Common myeloid progenitor, CD34-positive (primary cell): ENCODE measurements at regions not wholly inside any gene's neighbourhood (a gene's known extent, or its start where the extent isn't known, plus 50 kb on each side); places are given as distances from the start of the nearest gene placed in this dataset.

ENCODE experiments used
- CTCF ChIA-PET: fragments of 350-600 bp; sonication (Branson Sonifier 250); formaldehyde crosslinking; loops from one replicate; lab custom pipeline; 2021; ENCODE audit warnings: antibody characterized with exemption; lab: Charles Lee
- POLR2A ChIA-PET: fragments of 350-600 bp; sonication (Branson Sonifier 250); formaldehyde crosslinking; loops from one replicate; lab custom pipeline; 2021; ENCODE audit warnings: antibody characterized with exemption; lab: Charles Lee
- DNase-seq, 3 donors: peaks; one replicate each; pipeline versions ENCODE4 v3.0.0 to v3.0.0-alpha.2; 2013
- H3K27ac ChIP-seq, 2 experiments: 1 replicate in 1 of 2; 2 replicates in 1 of 2; pipeline ENCODE4 v1.7.0; 2013; ENCODE audit warnings: inconsistent platforms in 2 of 2, low read length in 2 of 2, mild to moderate bottlenecking in 2 of 2, low read depth in 1 of 2, moderate library complexity in 1 of 2; ENCODE audit not compliant: severe bottlenecking in 2 of 2, insufficient read depth in 1 of 2, poor library complexity in 1 of 2
- H3K27me3 ChIP-seq, 5 experiments: replicated peaks in 2 of 5; 1 replicate in 3 of 5; 2 replicates in 2 of 5; pipeline versions ENCODE4 v1.6.1 to v1.7.0; 2013; ENCODE audit warnings: low read length in 4 of 5, mild to moderate bottlenecking in 2 of 5, moderate library complexity in 2 of 5, inconsistent platforms in 1 of 5; ENCODE audit not compliant: insufficient read depth in 5 of 5, control insufficient read depth in 4 of 5
- H3K36me3 ChIP-seq, 4 experiments: 1 replicate in 2 of 4; 2 replicates in 2 of 4; pipeline versions ENCODE4 v1.6.1 to v1.7.0; 2013; ENCODE audit warnings: low read length in 3 of 4, control low read depth in 1 of 4, mild to moderate bottlenecking in 1 of 4; ENCODE audit not compliant: control insufficient read depth in 4 of 4, insufficient read depth in 4 of 4
- H3K4me1 ChIP-seq, 4 experiments: 1 replicate in 3 of 4; 2 replicates in 1 of 4; pipeline versions ENCODE4 v1.6.1 to v1.7.1; 2013; ENCODE audit warnings: low read length in 3 of 4, mild to moderate bottlenecking in 3 of 4, control low read depth in 1 of 4, inconsistent platforms in 1 of 4, moderate library complexity in 1 of 4; ENCODE audit not compliant: control insufficient read depth in 4 of 4, insufficient read depth in 4 of 4; ENCODE audit errors: control extremely low read depth in 1 of 4
- H3K4me3 ChIP-seq, 7 experiments: 1 replicate in 4 of 7; 2 replicates in 3 of 7; pipeline versions ENCODE4 v1.5.1 to v1.7.0; 2013; ENCODE audit warnings: mild to moderate bottlenecking in 7 of 7, low read length in 6 of 7, moderate library complexity in 6 of 7, inconsistent platforms in 2 of 7, low read depth in 2 of 7, control low read depth in 1 of 7; ENCODE audit not compliant: insufficient read depth in 4 of 7, control insufficient read depth in 1 of 7; ENCODE audit errors: extremely low read depth in 1 of 7
- H3K9me3 ChIP-seq, 5 experiments: 1 replicate in 4 of 5; 2 replicates in 1 of 5; pipeline versions ENCODE4 v1.6.1 to v1.7.1; 2013; ENCODE audit warnings: low read length in 4 of 5, mild to moderate bottlenecking in 2 of 5, inconsistent platforms in 1 of 5, low read depth in 1 of 5, moderate library complexity in 1 of 5; ENCODE audit not compliant: control insufficient read depth in 4 of 5, insufficient read depth in 2 of 5; ENCODE audit errors: control extremely low read depth in 1 of 5
- WGBS: methylation state at CpG from one replicate; pipeline ENCODE4 v1.1.5; 2013; ENCODE audit not compliant: insufficient coverage; 5-methylcytosine and 5-hydroxymethylcytosine counted together

DNA sequence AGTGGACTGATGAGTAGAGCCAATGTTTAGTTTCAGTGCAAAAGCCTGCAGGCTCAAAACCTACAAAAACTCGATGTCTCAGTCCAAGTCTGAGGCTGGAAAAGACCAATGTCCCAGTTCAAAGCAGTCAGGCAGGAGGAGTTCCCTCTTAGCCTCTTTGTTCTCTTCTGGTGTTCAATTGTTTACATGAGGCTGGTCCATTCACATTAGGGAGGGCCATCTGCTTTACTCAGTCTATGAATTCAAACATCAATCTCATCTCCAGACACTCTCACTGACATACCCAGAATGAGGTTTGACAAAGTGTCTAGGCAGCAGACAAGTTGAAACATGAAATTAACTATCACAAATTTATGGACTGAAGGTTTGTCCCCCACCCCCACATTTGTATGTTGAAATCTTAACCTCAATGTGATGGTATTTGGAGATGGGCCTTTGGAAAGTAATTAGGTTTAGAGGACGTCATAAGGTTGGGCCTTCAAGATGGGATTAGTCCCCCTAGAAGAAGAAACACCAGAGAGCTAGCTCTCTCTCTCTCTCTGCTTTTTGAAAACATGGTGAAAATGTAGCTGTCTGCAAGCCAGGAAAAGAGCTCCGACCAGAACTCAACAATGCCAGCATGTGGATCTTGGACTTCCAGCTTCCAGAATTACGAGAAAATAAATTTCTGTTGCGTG, 438.5 kb upstream of the RGMA start:
- CTCF ChIA-PET = interaction anchor here (1.2 kb wide), 1 partner anchor 16 kb away, joined by 3 read pairs; no protein-coding TSS in a partner anchor
- H3K4me1 ChIP-seq = no peaks in the 10 kb centered on the region
- peaks cover 0 to 2% (median 0%) of the 10 kb centered on the region in 5 experiments for H3K27me3 ChIP-seq
- no peak for DNase-seq
- H3K36me3 ChIP-seq = no peaks in the 10 kb centered on the region
- no peak overlapping the region for H3K4me3 ChIP-seq
- WGBS = 100% methylated on average over 2 of the region's 5 CpGs
- POLR2A ChIA-PET = no interaction called here
- H3K27ac ChIP-seq = no peak overlapping the region
- H3K9me3 ChIP-seq = no peaks in the 10 kb centered on the region

DNA sequence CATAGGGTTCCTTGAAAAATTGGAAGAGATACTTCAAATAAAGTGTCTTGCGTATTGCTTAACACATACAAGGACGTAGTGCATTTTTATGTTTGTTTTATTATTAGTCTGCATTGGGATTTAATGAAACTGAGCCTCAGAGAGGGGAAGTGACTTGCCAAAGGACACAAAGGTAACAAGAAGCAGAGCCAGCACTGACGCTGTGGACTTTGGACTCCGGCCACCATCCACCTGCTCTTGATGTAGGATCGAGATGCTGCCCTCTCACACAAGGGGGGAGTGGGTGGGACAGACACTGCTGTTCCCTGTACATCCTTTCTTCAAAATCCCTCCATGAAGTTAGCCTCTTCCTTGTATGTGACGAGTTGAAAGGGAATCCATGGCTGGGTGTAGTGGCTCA, 435.4 kb upstream of the RGMA start:
- ChIA-PET CTCF (no interaction called here), POLR2A (no interaction called here)
- Histone ChIP-seq H3K36me3 (no peaks in the 10 kb centered on the region), H3K9me3 (no peaks in the 10 kb centered on the region), H3K27ac (no peak overlapping the region), H3K4me1 (no peaks in the 10 kb centered on the region), H3K27me3 (peaks cover 0 to 2% (median 0%) of the 10 kb centered on the region in 5 experiments), H3K4me3 (no peak overlapping the region)
- DNase-seq = no peak
- WGBS = 98% methylated on average over 6 of the region's 6 CpGs

GRCh38 chr15:93523481-93523880, 434.5 kb upstream of the RGMA start:
- no peak overlapping the region for H3K4me3 ChIP-seq
- H3K27me3 ChIP-seq = peaks cover 0 to 2% (median 0%) of the 10 kb centered on the region in 5 experiments
- no peaks in the 10 kb centered on the region for H3K36me3 ChIP-seq
- CTCF ChIA-PET = interaction anchor here (0.7 kb wide), 1 partner anchor 452 kb away, joined by 3 read pairs; no protein-coding TSS in a partner anchor
- no peak overlapping the region for H3K27ac ChIP-seq
- POLR2A ChIA-PET = no interaction called here
- no peaks in the 10 kb centered on the region for H3K9me3 ChIP-seq
- DNase-seq = no peak
- WGBS = 92% methylated on average over 7 of the region's 7 CpGs
- H3K4me1 ChIP-seq = no peaks in the 10 kb centered on the region

GRCh38 chr15:93520206-93520605, 431.2 kb upstream of the RGMA start:
- ChIA-PET POLR2A (no interaction called here), CTCF (no interaction called here)
- no peaks in the 10 kb centered on the region for H3K36me3 ChIP-seq
- WGBS = 78% methylated on average over 1 of the region's 4 CpGs
- DNase-seq = no peak
- no peak overlapping the region for H3K4me3 ChIP-seq
- H3K27ac ChIP-seq = no peak overlapping the region
- no peaks in the 10 kb centered on the region for H3K4me1 ChIP-seq
- H3K9me3 ChIP-seq = no peaks in the 10 kb centered on the region
- no peaks in the 10 kb centered on the region for H3K27me3 ChIP-seq

DNA sequence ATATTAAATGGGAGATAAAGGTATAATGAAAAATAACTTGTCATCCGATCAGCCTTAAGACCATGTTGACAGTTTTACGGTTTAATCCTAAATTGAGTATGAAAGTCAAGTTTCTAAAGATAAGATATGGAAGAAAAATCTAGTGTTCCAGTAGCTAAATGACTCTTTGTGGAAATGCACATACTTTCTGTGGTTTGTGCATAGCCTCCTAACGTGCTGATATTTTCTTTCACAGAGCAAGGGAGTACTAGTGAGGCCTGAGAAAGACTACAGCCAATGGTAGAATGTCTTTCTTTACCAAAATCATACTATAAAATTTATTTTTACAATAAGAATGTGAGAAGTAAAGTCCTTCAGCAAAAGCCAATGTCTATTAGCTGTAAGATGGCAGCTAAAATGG, 430.6 kb upstream of the RGMA start:
- no peaks in the 10 kb centered on the region for H3K27me3 ChIP-seq
- H3K27ac ChIP-seq = no peak overlapping the region
- 90% methylated on average over 2 of the region's 3 CpGs for whole genome bisulfite sequencing
- ChIA-PET POLR2A (no interaction called here), CTCF (no interaction called here)
- no peaks in the 10 kb centered on the region for H3K4me1 ChIP-seq
- no peak for DNase-seq
- no peaks in the 10 kb centered on the region for H3K36me3 ChIP-seq
- H3K9me3 ChIP-seq = no peaks in the 10 kb centered on the region
- no peak overlapping the region for H3K4me3 ChIP-seq

DNA sequence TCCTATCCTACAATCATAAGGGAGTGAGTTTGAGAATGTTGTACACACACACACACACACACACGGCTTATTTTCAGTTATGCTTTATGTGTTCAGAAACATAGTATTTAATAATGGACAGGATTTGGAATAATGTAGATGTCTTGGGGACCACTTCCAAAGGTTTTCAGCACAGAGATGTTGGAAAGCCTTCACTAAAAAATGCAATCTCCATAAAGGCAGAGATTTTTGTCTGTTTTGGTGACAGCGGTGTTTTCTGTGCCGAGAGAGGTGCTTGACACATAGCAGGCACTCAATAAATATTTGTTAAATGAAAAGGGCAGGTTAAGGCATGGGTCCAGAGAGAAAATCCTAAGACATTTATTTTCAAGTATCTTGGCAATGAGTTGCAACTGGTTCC, 428.2 kb upstream of the RGMA start:
- POLR2A ChIA-PET = no interaction called here
- 100% methylated on average over 2 of the region's 3 CpGs for WGBS
- no peaks in the 10 kb centered on the region for H3K4me1 ChIP-seq
- H3K27ac ChIP-seq = no peak overlapping the region
- CTCF ChIA-PET = no interaction called here
- H3K9me3 ChIP-seq = no peaks in the 10 kb centered on the region
- no peaks in the 10 kb centered on the region for H3K36me3 ChIP-seq
- no peak for DNase-seq
- H3K27me3 ChIP-seq = peaks cover 0 to 3% (median 0%) of the 10 kb centered on the region in 5 experiments
- no peak overlapping the region for H3K4me3 ChIP-seq

DNA sequence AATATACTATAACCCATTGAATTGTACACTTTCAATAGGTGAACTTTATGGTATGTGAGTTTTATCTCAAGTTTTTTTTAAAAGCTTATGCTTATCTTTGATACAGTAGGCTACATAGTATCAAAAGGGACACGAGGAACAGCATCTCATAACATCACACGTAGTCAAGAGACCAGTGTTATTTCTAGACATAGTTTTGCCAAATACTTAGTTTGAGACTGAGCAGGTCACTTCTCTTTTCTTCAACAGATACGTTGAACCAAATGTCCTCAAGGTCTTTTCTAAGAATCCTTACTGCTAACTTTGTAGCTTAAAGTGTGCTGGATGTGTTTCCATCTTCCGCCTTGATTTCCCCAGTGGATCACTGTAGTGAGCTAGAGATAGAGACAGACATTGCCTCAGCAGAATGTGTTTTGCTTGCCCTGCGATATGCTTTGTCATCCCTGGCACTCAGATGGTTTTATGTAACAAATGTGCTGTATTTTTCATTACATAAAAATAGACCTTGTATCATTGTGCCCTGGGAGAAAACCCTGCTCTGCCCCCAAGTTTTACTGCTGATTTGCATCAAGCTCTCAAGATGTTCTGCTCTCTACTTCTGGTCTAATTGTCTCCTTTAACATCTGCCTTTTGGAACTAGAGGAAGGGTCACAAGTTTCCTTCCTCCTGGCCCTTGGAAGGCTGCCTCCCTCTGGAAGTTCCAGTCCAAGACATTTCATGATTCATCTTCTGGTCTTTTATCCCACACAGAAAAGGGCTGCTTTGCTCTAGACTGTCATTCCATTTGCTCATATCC, 426.4 kb upstream of the RGMA start:
- POLR2A ChIA-PET = no interaction called here
- 93% methylated on average over 3 of the region's 5 CpGs for WGBS
- Histone ChIP-seq H3K36me3 (no peaks in the 10 kb centered on the region), H3K27ac (no peak overlapping the region), H3K4me1 (no peaks in the 10 kb centered on the region), H3K27me3 (peaks cover 0 to 5% (median 0%) of the 10 kb centered on the region in 5 experiments), H3K4me3 (no peak overlapping the region), H3K9me3 (no peaks in the 10 kb centered on the region)
- DNase-seq = no peak
- CTCF ChIA-PET = no interaction called here
